DMS114 treated with DMSO at 0.1 percent for 48 hours (cell line): ENCODE measurements at regions not wholly inside any gene's neighbourhood (a gene's known extent, or its start where the extent isn't known, plus 50 kb on each side); places are given as distances from the start of the nearest gene placed in this dataset.
"Not testable (repeated sequence)": the region's sequence is repeated elsewhere in the genome, so short reads cannot be mapped to it uniquely, and the experiment has no call there.

Experiments used
- DNase-seq: peaks from one replicate; lab custom pipeline; 2025; ENCODE audit not compliant: unreplicated experiment; lab: John Stamatoyannopoulos, UW

DNA sequence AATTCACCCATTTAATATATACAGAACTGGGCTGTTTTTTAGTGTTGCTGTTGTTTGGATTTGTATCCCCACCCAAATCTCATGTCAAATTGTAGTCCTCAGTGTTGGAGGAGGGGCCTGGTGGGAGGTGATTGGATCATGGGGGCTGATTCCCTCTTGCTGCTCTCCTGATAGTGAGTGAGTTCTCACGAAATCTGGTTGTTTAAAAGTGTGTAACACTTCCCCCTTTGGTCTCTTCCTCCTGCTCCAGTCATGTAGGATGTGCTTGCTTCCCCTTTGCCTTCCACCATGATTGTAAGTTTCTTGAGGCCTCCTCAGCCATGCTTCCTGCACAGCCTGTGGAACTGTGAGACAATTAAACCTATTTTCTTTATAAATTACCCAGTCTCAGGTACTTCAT is 141.6 kb upstream of the AADAT start:
- DNase-seq: no peak

DNA sequence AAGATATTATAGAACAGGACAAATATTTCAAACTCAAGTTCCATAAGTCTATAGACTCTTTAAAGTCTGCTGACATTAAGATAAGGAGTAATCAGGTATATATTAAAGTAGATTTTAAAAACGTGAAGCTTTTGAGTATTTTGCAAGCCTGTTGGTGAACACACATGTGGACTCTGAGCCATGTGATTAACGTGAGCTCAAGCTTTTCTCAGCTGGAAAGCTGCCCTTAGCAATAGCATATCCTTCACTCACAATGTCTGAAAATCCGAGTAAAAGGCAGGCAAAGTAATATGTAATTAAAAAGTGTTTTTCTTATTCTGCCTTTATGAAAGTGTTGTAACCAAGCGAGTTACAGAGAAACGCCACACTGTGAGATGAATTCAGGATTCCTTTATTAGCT is 140.5 kb upstream of the AADAT start:
- DNase-seq: no peak

DNA sequence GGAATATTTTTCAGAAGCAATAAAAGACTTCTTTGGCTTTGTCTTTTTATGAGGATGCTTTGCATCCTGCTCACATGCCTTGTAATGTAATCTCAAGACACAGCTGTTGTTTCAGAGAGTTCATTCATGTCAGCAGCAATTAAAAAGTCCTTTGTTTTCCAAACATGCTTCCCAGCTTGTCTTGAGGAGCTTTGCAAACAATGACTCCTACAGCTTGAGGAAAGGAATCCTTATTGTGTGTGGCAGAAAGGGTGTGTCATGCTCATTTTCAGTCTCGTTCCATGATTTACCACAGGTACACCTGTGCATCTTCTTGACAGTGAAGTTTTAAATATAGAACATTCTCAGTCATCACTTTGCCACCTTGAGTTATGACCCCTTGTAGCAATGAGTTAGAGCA is 139.2 kb upstream of the AADAT start:
- no peak for DNase-seq

DNA sequence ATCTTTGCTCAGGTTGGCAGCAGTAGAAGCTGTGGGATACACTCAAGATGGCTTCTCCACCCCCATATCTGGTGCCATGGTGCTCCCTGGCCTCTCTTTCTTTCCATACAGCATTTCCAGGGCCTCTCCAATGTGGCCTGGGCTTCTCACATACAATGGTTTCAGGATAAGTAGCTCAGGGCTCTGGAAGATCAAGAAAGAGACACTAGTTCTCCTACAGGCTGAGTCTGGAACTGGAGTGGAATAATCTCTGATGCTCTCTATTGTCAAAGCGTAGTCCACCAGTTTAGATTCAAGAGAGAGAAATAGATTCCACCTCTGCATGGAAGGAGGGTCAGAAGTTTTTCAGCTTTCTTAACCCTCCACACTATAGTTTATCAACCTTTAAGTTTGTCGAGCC is 138.2 kb upstream of the AADAT start:
- DNase-seq: no peak

DNA sequence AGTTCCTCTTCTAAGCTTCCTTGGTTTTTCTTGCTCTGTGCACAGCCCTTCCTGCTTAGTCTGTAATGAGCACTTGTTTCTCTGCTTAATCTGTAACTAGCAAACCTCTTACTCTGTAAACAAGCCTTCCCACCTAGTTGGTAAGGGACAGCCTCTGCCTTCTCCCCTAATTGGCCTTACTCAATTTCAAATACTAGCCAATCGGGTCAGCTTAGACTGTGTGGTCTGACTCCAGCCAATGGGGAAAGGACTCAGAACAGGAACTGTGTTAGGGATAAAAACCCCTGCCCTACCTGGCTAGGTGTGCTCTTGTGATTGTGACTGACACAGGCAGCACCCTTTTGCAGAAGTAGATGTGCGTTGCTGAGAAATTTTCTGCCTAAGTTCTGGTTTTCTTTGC is 136.5 kb upstream of the AADAT start:
- DNase-seq: no peak

DNA sequence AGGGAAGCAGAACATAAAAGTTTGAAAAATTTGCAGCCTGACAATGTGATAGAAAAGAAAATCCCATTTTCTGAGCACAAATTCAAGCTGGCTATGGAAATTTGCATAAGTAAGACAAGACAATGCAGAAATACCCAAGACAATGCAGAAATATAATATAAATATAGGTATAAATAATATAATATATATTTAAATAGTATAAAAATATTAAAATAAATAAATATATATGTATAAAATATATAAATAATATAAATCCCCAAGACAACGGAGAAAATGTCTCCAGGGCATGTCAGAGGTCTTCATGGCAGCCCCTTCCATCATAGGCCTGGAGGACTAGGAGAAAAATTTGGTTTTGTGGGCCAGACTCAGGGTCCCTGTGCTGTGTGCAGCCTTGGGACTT is 125.0 kb upstream of the AADAT start:
- DNase-seq: no peak

DNA sequence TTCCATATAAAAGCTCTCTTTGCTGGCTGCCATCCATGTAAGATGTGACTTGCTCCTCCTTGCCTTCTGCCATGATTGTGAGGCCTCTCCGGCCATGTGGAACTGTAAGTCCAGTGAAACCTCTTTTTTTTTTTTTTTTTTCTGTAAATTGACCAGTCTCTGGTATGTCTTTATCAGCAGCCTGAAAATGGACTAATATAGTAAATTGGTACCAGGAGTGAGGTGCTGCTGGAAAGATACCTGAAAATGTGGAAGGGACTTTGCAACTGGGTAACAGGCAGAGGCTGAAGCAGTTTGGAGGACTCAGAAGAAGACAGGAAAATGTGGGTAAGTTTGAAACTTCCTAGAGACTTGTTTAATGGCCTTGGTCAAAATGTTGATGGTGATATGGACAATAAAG is 124.3 kb upstream of the AADAT start:
- no peak for DNase-seq

DNA sequence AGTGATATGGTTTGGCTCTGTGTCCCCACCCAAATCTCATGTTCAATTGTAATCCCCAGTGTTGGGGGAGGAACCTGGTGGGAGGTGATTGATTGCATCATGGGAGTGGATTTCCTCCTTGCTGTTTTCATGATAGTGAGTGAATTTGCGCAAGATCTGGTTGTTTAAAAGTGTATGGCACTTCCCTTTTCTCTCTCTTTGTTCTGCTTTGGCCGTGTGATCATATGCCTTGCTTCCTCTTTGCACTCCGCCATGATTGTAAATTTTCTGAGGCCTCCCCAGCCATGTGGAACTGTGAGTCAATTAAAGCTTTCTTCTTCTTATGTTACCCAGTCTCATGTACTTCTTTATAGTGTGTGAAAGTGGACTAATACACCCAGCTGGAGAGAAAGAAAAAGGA is 113.0 kb upstream of the AADAT start:
- DNase-seq: no peak

DNA sequence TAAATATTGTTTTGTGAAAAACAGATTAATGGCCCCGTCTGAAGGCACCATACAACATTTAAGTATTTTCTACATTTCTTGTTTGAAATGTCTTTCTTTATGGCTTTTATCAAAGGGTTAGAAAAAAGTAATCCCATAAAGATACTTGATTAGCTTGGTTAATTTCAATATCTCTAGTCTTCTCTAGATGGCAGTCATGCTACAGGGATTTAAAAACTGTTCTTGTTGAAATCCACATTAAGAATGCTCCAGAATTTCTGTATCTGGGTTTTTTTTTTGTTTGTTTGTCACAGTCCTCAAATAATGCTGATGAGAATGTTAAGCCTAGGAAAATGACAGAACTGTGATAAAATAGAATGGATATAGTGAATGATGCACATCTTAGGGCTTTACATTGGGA is 109.0 kb upstream of the AADAT start:
- DNase-seq: no peak

DNA sequence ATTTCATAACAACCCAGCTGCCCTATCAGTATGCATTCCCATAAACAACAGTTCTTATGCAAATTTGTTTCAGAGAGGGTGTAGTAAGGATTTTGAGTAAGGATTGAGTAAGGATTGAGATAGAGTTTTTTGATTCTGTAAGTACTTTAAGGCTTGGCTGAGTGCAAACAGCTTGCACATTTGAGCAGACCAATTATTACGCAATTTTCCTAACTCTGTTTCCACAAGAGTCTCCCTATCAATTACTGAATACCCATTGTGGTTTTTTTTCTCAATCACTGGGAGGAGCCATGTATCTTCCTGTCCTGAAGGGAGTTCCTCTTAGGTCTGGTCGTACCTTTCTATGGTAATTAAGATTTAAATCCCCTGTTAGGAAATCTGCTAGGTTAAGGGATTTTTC is 105.0 kb upstream of the AADAT start:
- not testable (repeated sequence) for DNase-seq

DNA sequence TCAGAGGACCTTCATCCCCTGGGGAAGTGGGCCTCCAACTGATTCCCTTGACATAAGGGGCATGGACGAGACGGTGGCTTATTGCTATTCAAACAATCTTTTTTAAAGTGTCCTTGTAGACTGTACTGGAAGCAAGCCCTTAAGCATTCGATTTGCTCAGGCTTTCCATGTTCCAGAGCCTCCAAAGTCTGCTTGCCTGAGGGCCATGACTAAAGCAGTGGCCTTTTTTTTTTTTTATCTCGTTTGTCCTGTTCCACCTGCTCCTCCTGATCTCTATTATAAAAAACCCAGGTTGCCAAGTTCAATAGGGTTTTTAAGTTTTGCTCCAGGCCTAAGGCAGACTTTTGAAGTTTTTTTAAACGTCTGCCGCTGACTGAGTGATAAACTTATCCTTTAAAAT is 103.7 kb upstream of the AADAT start:
- no peak for DNase-seq

DNA sequence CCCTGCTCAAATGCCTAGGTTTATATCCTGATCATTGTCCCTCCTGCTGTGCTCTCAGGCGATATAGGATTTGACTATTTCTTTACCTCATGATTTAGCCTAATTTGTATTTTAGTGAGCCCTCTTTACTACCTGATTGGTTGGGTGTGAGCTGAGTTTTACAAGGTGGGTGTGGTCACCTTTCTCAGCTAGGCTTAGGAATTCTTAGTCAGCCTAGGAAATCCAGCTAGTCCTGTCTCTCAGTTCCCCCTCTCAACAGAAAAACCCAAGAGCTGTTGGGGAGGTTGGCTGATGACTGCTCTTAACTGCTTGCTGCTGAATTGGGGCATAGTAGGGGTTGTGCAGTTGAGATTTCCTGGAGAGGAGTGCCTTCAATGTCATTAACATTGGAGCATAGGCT is 100.5 kb upstream of the AADAT start:
- DNase-seq: no peak

DNA sequence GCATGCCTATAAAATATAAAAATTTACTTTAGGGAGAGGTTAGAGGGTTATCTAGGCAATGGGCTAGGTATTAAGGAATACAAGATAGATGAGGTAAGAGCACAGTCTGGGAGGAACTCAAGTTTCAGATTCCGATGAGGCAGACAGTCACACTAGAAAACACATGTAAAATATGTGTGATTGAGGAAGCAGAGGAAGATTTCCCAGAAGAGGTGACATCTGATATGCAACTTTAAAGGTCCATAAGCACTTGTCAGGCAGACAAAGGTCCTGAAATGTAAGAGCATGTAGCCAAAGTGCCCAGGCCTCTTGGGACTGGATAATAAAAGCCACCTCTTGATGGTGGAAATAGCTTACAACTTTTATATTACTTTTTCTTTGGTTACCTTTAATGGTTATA is 81.1 kb upstream of the AADAT start:
- DNase-seq: no peak

DNA sequence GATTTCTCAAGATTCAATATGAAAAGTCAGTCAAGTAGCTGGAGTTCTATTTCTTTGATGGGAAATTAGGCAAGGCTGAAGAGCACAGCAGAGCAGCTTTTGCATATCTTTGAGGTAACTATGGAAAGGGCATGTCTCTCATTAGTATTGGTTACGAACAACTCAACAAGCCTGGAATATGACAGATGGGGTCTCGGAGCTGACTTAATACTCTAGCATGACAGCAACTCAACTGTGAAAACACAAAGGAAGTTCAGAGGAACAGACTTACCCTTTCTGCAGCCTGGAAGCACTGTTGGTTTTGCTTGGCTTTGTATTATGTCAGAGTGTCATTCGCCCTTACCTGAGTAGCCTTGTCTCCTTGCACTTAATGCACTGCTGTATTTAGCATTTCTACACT is 79.9 kb upstream of the AADAT start:
- DNase-seq: no peak

DNA sequence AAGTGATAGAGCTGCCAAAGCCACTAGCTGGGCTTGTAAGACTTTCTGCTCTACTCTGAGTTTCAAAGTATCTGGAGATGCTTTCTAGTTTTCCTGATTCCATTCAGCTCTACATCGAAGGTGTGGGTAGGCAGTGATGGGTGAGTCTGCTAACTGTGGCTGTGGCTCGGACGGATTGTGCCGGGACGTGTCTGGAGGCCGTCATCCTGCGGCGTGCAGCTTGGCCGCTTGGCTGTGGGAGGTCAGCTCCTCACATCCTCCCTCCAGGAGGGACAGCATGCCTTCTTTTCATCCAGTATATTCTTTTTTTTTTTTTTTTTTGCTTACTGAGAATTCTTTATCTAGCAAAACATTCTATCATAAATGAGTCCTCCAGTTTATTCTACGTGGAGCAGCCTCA is 77.9 kb upstream of the AADAT start:
- DNase-seq: no peak

DNA sequence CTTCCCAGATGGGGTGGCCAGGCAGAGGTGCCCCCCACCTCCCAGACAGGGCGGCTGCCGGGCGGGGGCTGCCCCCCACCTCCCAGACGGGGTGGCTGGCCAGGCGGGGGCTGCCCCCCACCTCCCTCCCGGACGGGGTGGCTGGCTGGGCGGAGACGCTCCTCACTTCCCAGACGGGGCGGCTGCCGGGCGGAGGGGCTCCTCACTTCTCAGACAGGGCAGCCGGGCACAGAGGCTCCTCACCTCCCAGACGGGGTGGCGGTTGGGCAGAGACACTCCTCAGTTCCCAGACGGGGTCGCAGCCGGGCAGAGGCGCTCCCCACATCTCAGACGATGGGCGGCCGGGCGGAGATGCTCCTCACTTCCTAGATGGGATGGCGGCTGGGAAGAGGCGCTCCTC is 76.4 kb upstream of the AADAT start:
- DNase-seq: not testable (repeated sequence)

DNA sequence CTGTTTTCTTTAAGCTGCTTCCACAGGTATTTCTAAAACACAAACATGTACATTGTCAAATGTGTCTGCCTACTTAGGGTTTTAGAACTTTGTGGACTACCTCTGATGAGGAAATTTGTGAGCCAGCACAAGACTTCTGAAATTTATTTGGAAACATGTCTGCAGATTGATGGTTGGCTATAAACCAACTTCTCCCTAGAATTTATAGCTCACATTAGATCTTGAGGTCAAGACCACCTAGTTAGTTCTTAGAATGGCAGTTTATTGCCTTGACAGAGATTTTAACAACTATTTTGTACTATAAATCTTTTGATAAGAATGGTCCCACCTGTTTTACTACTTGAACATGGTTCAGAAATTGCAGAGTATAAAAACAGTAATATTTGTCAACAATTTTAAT is 72.7 kb upstream of the AADAT start:
- no peak for DNase-seq

DNA sequence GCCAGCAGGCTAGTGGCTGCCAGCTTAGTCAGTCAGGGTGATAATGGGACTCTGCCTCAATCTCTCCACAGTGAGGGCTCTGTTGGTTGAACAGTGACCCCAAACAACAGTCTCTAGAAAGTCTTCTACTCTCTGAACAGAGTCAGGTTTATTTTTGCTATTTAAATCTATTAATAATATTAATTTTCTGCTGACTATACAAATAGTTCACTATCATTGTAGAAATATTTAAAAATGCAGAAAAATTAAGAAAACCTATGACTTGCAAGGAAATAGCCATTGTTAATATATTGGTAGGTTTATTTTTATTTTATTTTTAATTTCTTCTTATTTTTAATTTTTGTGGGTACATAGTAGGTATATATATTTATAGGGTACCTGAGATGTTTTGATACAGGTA is 67.9 kb upstream of the AADAT start:
- DNase-seq: no peak

DNA sequence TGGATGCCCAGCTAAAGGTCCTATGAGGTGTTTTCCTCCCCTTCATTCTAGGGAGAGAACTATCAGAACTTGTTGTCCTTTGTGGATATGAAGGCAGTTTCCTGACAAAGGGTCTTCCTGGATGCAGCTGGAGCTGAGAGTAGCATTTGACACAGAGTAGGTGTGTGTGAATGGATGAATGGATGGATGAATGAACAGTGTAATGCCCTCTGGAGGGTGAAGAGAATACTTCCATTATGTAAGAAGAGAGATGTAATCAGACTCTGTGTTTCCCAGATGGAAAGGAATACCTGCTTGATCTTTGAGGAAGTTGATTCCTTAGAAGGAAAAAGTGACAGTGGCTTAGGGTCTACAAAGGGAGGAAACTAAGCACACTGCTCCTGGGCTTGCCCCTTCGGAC is 55.4 kb upstream of the AADAT start:
- no peak for DNase-seq

DNA sequence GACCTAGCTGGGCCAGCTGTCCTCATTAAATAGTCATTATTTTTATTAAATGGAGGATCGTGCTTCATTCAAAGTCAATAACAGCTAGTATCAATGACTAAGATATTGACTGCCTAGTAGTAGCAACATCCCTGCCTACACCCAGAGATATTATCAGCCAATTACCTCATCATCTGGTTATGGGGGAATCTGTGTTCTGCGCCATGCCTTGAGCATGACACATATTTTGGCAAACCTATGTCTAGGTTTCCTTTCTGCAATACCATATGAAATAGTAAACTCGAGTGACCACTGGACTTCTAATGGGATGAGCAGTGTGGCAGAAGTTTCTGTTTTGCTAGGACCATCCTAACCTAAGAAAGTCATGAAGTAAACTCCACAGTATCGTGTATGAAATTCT is 50.0 kb upstream of the AADAT start:
- no peak for DNase-seq
